ENCODE measurements at regions not wholly inside any gene's neighbourhood (a gene's known extent, or its start where the extent isn't known, plus 50 kb on each side); places are given as distances from the start of the nearest gene placed in this dataset.
"Not testable (repeated sequence)": the region's sequence is repeated elsewhere in the genome, so short reads cannot be mapped to it uniquely, and the experiment has no call there.

DNA sequence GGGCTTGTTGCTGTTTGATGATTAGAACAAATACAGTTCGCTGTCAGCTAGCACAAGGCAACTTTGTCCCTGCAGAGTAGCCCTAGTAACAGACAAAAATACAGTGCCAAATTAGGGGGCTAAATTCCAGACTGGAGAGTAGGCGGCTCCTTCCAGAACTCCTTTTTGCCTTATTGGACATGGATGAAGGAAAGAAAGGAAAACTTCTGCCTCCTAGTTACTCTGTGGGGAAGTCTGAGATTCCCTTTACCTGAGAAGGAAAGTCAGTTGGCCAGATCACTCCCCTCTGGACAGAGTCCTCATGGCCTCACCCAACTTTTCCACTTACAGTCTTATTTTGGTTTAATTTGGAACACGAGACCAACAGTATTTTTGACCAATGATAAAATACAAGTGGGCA lies 140.5 kb upstream of the ADAMTS3 start:
- H3K4me3 Mint-ChIP-seq = no peak overlapping the region
- no peak overlapping the region for H3K27ac Mint-ChIP-seq
- no peaks in the 10 kb centered on the region for H3K4me1 Mint-ChIP-seq
- no peak for DNase-seq
- H3K27me3 Mint-ChIP-seq (ENCODE audit: low read depth, poor library complexity) = no peaks in the 10 kb centered on the region
- no peaks in the 10 kb centered on the region for H3K9me3 Mint-ChIP-seq
- TF ChIP-seq, protein P1, sequence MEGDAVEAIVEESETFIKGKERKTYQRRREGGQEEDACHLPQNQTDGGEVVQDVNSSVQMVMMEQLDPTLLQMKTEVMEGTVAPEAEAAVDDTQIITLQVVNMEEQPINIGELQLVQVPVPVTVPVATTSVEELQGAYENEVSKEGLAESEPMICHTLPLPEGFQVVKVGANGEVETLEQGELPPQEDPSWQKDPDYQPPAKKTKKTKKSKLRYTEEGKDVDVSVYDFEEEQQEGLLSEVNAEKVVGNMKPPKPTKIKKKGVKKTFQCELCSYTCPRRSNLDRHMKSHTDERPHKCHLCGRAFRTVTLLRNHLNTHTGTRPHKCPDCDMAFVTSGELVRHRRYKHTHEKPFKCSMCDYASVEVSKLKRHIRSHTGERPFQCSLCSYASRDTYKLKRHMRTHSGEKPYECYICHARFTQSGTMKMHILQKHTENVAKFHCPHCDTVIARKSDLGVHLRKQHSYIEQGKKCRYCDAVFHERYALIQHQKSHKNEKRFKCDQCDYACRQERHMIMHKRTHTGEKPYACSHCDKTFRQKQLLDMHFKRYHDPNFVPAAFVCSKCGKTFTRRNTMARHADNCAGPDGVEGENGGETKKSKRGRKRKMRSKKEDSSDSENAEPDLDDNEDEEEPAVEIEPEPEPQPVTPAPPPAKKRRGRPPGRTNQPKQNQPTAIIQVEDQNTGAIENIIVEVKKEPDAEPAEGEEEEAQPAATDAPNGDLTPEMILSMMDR (IDR thresholded peaks at IDR 0.05) = no peak
- H3K36me3 Mint-ChIP-seq (ENCODE audit: low read depth) = no peaks in the 10 kb centered on the region

DNA sequence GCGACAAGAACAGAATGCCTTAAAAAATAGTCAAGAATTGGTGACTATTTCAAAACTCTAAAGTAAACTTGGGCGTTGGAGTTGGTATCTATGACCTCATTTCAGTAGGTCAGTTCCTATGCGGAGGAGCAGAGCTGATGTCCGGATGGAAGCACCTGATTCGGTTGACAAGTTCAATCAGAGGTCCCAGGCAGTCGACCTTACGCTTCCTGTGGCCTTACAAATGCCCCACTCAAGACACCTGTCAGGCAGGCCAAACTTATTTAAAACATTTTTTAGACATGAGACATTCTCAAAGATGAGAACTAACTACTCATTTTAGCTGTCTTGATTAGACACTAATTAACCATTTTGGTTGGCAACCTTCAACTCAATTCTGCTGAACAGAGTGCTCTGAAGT lies 137.7 kb upstream of the ADAMTS3 start:
- TF ChIP-seq, protein P1 (IDR thresholded peaks at IDR 0.05) = no peak

DNA sequence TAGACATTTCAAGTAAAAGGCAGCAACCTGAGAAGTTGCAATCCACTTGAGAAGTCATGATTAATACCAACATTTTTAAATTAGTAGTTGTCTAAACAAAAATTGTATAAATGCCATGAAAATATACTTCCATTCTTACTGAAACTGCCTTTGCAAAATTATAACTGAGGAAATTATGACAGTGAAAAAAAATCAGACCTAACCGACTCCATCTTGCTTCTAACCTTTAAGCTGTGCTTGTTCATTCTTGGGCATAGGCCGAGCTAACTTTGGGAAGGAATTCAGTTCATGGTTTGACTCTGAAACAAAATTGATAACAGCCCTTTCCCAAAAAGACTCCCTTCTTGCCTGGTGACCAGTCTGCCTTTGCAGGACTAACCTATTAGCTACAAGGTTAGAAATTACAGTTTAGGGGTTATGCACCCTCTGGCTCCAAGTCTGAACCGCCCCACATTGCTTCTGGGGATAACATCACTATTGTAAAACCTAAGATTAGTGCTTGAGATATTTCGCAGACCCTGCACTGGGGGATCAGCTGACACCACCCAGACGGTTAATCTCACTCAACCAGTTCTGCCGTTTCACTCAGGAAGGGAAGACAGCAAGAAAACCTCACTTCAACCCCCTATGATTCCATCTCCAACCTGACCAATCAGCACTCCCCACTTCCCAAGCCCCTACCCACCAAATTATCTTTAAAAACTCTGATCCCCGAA lies 136.1 kb upstream of the ADAMTS3 start:
- not testable (repeated sequence) for H3K4me3 Mint-ChIP-seq; H3K4me1 Mint-ChIP-seq; H3K27ac Mint-ChIP-seq; H3K9me3 Mint-ChIP-seq; H3K27me3 Mint-ChIP-seq (ENCODE audit: low read depth, poor library complexity); H3K36me3 Mint-ChIP-seq (ENCODE audit: low read depth); DNase-seq

More for the DNA sequence above, 137.7 kb upstream of the ADAMTS3 start:
- no peaks in the 10 kb centered on the region for H3K36me3 Mint-ChIP-seq (ENCODE audit: low read depth)
- no peak overlapping the region for H3K4me3 Mint-ChIP-seq
- no peak overlapping the region for H3K27ac Mint-ChIP-seq
- no peaks in the 10 kb centered on the region for H3K9me3 Mint-ChIP-seq
- DNase-seq = no peak
- H3K4me1 Mint-ChIP-seq = no peaks in the 10 kb centered on the region
- H3K27me3 Mint-ChIP-seq (ENCODE audit: low read depth, poor library complexity) = no peaks in the 10 kb centered on the region

DNA sequence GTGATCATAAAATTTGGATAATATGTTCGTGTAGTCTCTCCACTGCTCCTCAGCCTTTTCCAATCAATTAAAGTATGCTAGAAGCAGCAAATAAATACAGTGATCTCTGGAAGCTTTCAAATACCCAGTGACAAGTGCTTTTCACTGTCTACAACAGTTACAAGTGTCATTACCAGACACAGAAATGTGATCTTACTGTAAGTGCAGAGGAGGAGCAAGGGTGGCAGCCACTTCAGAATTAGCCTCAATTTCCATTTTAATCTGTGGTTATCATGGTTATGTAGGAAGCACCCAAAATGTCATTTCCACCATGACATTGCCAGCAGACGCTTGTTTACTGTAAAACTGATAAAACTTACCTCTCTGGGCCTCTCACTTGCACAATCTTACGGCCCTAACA lies 133.9 kb upstream of the ADAMTS3 start:
- Mint-ChIP-seq H3K4me1 (no peaks in the 10 kb centered on the region), H3K27ac (no peak overlapping the region), H3K9me3 (no peaks in the 10 kb centered on the region), H3K27me3 (ENCODE audit: low read depth, poor library complexity) (no peaks in the 10 kb centered on the region), H3K4me3 (no peak overlapping the region), H3K36me3 (ENCODE audit: low read depth) (no peaks in the 10 kb centered on the region)
- TF ChIP-seq, protein P1 (IDR thresholded peaks at IDR 0.05) = no peak
- DNase-seq = no peak

DNA sequence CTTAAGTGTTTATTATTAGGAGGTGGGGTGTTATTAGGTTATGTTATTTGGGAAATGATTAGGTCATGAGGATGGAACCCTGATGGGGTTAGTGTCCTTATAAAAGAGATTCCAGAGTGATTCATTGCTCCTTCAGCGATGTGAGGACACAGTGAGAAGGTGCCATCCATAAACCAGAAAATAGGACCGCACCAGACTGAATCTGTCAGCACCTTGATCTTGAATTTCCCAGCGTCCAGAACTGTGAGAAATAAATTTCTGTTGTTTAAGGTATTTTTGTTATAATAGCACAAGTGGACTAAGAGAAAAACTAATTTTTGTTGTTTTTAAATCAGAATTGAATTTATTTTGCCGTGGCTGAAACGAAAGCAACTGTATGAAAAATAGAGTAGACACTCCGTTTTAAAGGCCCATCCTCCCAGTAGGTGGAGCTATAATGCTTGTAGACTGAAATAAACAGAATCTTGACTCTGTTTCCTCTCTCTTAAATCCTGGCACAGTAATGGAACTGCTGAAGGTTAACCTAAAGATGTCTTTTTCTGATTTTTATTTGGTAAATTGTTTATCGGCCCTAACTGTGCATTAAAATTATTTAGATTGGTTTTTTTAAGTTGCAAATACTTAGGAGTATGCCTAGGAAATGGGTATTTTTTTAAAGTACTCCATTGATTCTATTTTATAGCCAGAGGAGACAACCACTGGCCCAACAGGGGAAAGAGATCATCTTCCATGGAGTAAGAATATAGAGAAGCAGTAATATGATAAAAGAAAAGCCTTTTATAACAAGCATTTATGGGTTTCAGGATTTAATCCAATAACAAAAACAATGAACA lies 133.2 kb upstream of the ADAMTS3 start:
- no peak overlapping the region for H3K27ac Mint-ChIP-seq
- no peaks in the 10 kb centered on the region for H3K4me1 Mint-ChIP-seq
- no peaks in the 10 kb centered on the region for H3K9me3 Mint-ChIP-seq
- H3K36me3 Mint-ChIP-seq (ENCODE audit: low read depth) = no peaks in the 10 kb centered on the region
- TF ChIP-seq, protein P1 (IDR thresholded peaks at IDR 0.05) = peak; percentile 55
- H3K4me3 Mint-ChIP-seq = peak overlapping the region; percentile 76
- no peaks in the 10 kb centered on the region for H3K27me3 Mint-ChIP-seq (ENCODE audit: low read depth, poor library complexity)
- DNase-seq = peak; percentile 12

DNA sequence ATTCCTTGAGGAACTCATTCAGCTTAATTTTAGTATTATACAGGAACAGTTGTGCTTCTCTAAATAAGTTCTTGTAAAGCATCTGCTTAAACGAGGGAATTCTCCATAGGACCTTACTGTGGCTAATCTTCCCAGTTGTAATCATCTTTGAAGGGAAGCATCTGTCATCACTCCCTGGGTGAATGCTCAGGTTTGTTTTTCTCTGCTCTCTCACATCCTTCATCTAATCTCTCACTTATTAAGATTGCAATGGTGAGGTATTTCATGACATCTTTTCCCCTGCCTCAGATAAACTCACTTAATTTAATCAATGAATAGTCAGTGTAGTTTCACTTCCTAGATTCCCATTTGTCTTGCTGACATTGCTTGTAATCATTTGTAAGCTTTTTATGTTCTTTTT lies 121.8 kb upstream of the ADAMTS3 start:
- no peak for DNase-seq
- Mint-ChIP-seq H3K27ac (no peak overlapping the region), H3K36me3 (ENCODE audit: low read depth) (no peaks in the 10 kb centered on the region), H3K9me3 (peaks cover 21% of the 10 kb centered on the region), H3K4me3 (no peak overlapping the region), H3K4me1 (peaks cover 8% of the 10 kb centered on the region), H3K27me3 (ENCODE audit: low read depth, poor library complexity) (no peaks in the 10 kb centered on the region)
- TF ChIP-seq, protein P1 (IDR thresholded peaks at IDR 0.05) = no peak
